Activated T-helper 2 cell treated with anti-CD3 and anti-CD28 coated beads, Interferon-gamma antibody, Interleukin-2, Interleukin-4, amounts not matched to agents 10 μg/mL and 5 μg/mL and 100 μg/mL, durations not matched to agents 14 hours and 24 hours and 36 hours (primary cell): ENCODE measurements at regions not wholly inside any gene's neighbourhood (a gene's known extent, or its start where the extent isn't known, plus 50 kb on each side); places are given as distances from the start of the nearest gene placed in this dataset.

Experiments
- DNase-seq: peaks from one replicate; pipeline ENCODE4 v3.0.0; 2021; ENCODE audit warnings: low spot score
- H3K27ac Mint-ChIP-seq: one replicate; pipeline ENCODE4 v1.8.0; 2021; ENCODE audit warnings: mixed read lengths
- H3K27me3 Mint-ChIP-seq: one replicate; pipeline ENCODE4 v1.8.0; 2021; ENCODE audit warnings: low read depth, mixed read lengths
- H3K36me3 Mint-ChIP-seq: one replicate; pipeline ENCODE4 v1.8.0; 2021; ENCODE audit warnings: low read depth, mixed read lengths
- H3K4me1 Mint-ChIP-seq: one replicate; pipeline ENCODE4 v1.8.0; 2021; ENCODE audit warnings: low read depth, mixed read lengths
- H3K4me3 Mint-ChIP-seq: one replicate; pipeline ENCODE4 v1.8.0; 2021; ENCODE audit warnings: low read depth, mild to moderate bottlenecking, moderate library complexity, mixed read lengths
- H3K9me3 Mint-ChIP-seq: one replicate; pipeline ENCODE4 v1.8.0; 2021; ENCODE audit warnings: mixed read lengths
- intact Hi-C: fragments of 100-400 bp; cut with micrococcal nuclease; formaldehyde crosslinking; loops from one replicate; pipeline ENCODE4 v1.15.1; 2023

DNA sequence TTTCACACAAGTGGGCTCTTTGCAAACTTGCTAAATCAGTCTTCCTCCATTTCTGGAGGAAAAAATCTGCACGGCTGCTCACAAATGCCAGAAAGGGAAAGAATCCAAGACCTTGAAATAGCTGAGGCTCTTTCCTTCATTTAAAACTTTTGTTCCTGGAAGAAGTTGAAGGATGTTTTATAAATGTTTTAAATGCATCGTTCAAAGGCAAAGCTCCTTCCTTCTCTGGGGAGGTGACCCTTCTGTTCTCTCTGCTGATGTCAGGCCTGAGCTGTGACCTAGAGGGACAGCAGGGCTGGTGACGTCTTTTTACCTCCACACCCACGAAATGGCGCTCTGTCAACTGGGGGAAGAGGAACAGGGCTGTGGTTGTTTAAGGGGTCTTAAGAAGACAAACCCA lies 376.4 kb upstream of the ZNF507 start:
- no peaks in the 10 kb centered on the region for H3K4me1 Mint-ChIP-seq
- intact Hi-C loops: no loop called here

DNA sequence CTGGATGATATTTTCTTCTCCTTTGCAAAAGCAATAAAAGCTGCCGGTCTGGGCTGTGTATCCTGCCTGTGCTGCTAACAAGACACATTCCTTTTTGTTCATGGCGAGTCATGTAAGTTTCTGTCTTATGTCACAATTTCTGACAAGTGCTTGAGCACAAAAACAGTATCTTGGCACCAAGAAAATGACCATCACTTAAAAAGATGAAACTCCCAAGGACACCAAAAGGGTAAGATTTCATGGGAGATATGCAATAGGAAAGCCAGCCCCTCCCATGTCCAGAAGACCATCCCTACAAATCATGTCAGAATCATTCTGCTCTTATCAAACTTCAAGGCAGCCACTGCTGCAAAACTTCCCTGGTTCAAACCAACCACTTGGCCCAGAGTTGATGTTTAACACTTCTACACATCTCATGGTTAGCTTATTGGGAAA lies 375.4 kb upstream of the ZNF507 start:
- no peaks in the 10 kb centered on the region for H3K4me1 Mint-ChIP-seq
- no peaks in the 10 kb centered on the region for H3K36me3 Mint-ChIP-seq
- peaks cover 2% of the 10 kb centered on the region for H3K9me3 Mint-ChIP-seq
- no peak overlapping the region for H3K4me3 Mint-ChIP-seq
- H3K27me3 Mint-ChIP-seq: no peaks in the 10 kb centered on the region
- intact Hi-C loops: no loop called here
- no peak for DNase-seq
- H3K27ac Mint-ChIP-seq: no peak overlapping the region

More for the DNA sequence above, 376.4 kb upstream of the ZNF507 start:
- H3K27me3 Mint-ChIP-seq: no peaks in the 10 kb centered on the region
- no peak overlapping the region for H3K27ac Mint-ChIP-seq
- no peaks in the 10 kb centered on the region for H3K36me3 Mint-ChIP-seq
- DNase-seq: no peak
- no peaks in the 10 kb centered on the region for H3K9me3 Mint-ChIP-seq
- H3K4me3 Mint-ChIP-seq: no peak overlapping the region

DNA sequence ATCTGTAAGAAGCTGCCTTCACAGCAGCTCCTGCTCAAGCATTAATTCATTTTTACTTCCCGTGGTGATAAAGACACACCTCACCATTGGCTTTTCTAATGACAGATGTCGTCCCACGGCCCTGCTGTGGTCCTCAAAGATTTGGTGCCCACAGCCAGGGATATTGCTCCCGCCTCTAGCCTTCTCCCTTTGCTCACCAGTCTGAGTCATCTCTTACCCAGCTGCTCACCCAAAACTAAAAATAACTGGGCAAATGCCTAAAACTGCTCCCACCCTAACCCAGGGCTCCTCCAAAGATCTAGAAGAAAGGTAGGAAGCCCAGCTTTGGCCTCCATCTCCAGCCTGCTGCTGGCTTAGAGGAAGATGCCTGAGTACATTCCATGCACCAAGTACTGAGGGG lies 371.1 kb upstream of the ZNF507 start:
- intact Hi-C loops: no loop called here
- H3K27me3 Mint-ChIP-seq: no peaks in the 10 kb centered on the region
- no peak overlapping the region for H3K27ac Mint-ChIP-seq
- no peak overlapping the region for H3K4me3 Mint-ChIP-seq
- peaks cover 9% of the 10 kb centered on the region for H3K9me3 Mint-ChIP-seq
- H3K36me3 Mint-ChIP-seq: no peaks in the 10 kb centered on the region
- H3K4me1 Mint-ChIP-seq: no peaks in the 10 kb centered on the region
- DNase-seq: no peak

DNA sequence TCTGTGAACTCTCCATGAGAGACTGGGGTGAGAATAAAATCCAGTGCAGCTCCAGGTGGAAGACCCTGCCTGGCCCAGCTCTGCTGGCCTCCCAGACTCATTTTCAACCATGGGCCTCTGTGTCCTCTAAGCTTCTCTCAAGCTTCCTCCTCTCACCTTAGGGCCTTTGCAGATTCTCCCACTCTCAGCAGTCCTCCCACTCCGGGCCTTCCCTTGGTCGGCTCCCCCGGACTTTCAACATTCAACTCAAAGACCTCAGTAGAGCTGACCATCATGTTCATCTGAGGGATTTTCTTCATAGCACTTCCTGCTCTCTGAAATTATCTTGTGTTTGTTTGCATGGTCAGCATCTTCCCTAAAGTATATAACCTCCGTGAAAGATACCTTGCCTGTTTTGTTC lies 370.5 kb upstream of the ZNF507 start:
- Mint-ChIP-seq H3K4me3 (no peak overlapping the region), H3K27me3 (no peaks in the 10 kb centered on the region)

DNA sequence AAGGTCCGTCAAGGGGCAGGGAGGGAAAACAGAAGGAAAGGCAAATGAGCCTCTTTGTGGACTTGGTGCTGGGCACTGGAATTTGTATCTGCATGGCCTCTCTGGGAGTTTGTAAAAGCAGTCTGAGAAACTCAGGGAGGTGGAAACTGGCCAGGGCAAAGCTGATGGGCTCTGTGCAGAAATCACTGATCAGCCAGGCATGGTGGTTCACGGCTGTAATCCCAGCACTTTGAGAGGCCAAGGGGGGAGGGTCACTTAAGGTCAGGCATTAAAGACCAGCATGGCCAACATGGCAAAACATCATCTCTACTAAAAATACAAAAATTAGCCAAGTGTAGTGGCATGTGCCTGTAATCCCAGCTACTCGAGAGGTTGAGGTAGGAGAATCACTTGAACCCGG lies 369.9 kb upstream of the ZNF507 start:
- H3K9me3 Mint-ChIP-seq: peaks cover 9% of the 10 kb centered on the region
- DNase-seq: no peak
- no peak overlapping the region for H3K27ac Mint-ChIP-seq
- H3K27me3 Mint-ChIP-seq: no peaks in the 10 kb centered on the region
- intact Hi-C loops: no loop called here
- no peak overlapping the region for H3K4me3 Mint-ChIP-seq
- no peaks in the 10 kb centered on the region for H3K36me3 Mint-ChIP-seq
- no peaks in the 10 kb centered on the region for H3K4me1 Mint-ChIP-seq

More for the DNA sequence above, 370.5 kb upstream of the ZNF507 start:
- no peaks in the 10 kb centered on the region for H3K4me1 Mint-ChIP-seq
- DNase-seq: no peak
- H3K27ac Mint-ChIP-seq: no peak overlapping the region
- H3K36me3 Mint-ChIP-seq: no peaks in the 10 kb centered on the region
- intact Hi-C loops: no loop called here
- H3K9me3 Mint-ChIP-seq: peaks cover 9% of the 10 kb centered on the region

DNA sequence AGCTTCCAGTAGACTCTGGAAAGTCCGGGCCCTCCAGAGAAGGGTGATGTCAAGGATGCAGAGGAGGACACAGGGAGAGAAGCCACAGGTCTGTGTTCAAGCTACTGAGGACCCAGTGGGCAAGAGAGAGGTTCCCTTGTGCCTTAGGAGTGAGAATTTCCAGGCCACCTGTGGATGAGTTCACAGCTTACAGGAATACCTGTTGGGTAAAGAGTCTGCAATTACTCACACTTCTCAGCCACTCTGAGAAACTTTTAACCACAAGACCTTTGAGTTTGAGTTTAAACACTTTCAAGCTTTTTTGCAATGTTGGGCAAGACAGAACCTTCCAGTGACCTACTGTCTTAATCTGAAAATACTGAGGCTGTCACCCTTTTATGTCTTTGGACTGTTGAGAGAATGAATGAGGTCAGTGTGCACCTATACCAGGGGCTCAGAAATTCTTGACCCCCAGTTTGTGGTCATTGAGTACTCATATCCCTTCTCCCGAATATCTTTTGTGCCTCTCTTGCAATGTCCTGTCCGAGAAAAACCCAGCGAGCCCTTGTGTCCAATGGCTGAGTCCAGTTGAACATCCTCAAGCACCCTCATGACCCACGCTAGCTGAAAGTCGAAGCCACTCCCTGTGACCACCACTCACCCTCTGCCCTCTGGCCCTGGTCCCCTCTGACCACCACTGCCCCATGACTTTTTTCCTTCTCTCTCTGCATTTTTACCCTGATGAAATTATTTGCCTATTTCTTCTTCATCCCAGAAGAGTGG lies 368.5 kb upstream of the ZNF507 start:
- H3K27ac Mint-ChIP-seq: no peak overlapping the region
- intact Hi-C loops: no loop called here
- no peaks in the 10 kb centered on the region for H3K4me1 Mint-ChIP-seq
- H3K36me3 Mint-ChIP-seq: no peaks in the 10 kb centered on the region
- H3K9me3 Mint-ChIP-seq: peaks cover 9% of the 10 kb centered on the region
- DNase-seq: no peak
- H3K27me3 Mint-ChIP-seq: no peaks in the 10 kb centered on the region
- no peak overlapping the region for H3K4me3 Mint-ChIP-seq

DNA sequence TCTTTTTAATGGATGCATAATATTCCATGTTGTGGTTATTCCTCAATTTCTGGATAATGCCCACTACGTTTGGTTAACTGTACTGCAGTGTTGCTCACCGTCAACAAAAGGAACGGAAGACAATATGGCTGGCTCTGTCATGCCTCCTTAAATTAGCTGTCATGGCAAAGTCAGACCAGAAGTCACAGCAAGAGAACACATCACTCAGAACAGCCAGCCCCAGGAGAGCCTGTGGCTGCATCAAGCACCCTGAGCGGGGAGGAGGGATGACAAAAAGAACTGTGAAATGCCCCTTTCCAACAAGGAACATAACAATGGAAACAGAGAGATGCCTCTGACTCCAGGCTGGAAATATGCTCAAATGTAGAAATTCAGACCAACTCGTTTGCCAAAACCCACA lies 366.0 kb upstream of the ZNF507 start:
- Mint-ChIP-seq H3K4me3 (no peak overlapping the region), H3K9me3 (peaks cover 9% of the 10 kb centered on the region), H3K27me3 (no peaks in the 10 kb centered on the region), H3K27ac (no peak overlapping the region), H3K36me3 (no peaks in the 10 kb centered on the region), H3K4me1 (no peaks in the 10 kb centered on the region)
- intact Hi-C loops: no loop called here
- DNase-seq: no peak

DNA sequence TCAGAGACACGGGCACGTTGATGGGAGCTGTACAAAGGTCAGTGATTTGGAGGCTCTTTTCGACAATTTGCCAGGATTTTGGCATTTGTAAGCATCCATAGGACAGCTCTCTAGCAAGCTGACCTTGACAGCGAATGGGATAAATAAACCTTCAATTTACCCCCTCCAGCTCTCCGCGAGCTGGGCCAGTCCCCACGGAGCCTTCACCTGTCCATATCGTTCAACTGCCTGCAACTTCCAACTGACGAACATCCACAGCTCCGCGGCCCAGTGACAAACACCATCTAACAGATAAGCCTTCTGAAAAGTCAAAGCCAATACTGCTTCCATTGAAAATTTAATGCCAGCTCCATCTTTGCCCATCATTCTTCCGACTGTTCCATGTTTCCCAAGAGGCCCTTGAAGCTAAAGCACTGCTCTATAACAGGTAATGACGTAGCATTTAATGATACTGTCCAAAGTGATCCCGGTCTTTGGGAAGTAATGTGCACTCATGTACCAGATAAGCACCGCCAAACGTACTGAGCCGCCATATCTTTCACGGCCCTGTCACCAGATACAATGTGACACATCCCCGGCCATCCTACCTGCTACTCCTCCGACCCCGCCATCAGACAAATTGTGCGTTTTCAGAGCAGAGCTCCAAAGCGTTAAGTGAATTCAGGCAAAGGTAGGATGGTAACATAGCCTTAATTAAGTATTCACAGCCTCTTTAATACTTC lies 365.3 kb upstream of the ZNF507 start:
- H3K27me3 Mint-ChIP-seq: no peaks in the 10 kb centered on the region
- H3K27ac Mint-ChIP-seq: no peak overlapping the region
- H3K36me3 Mint-ChIP-seq: no peaks in the 10 kb centered on the region
- no peak overlapping the region for H3K4me3 Mint-ChIP-seq
- no peak for DNase-seq
- no peaks in the 10 kb centered on the region for H3K4me1 Mint-ChIP-seq
- intact Hi-C loops: no loop called here
- peaks cover 11% of the 10 kb centered on the region for H3K9me3 Mint-ChIP-seq

DNA sequence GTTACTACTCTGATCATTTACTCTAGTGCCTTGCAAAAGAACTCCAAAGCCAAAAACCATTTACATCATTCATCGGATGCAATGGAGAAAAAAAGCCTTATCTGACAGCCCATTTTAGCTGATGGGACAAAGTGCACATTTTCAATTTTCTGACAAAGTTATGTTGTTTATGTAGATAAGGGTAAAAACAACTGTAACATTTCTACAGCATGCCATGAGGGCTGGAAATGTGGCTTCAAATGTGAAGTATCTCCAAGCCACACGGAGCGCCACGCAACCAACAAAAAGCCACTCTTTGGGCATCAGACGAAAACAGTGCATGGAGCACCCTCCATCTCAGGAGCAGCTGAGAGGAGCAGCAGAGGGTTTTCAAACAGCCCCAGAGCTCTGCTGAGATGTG lies 364.6 kb upstream of the ZNF507 start:
- no peak overlapping the region for H3K4me3 Mint-ChIP-seq
- H3K27ac Mint-ChIP-seq: no peak overlapping the region
- no peaks in the 10 kb centered on the region for H3K36me3 Mint-ChIP-seq
- peaks cover 11% of the 10 kb centered on the region for H3K9me3 Mint-ChIP-seq
- DNase-seq: no peak
- H3K4me1 Mint-ChIP-seq: no peaks in the 10 kb centered on the region
- intact Hi-C loops: no loop called here
- H3K27me3 Mint-ChIP-seq: no peaks in the 10 kb centered on the region

DNA sequence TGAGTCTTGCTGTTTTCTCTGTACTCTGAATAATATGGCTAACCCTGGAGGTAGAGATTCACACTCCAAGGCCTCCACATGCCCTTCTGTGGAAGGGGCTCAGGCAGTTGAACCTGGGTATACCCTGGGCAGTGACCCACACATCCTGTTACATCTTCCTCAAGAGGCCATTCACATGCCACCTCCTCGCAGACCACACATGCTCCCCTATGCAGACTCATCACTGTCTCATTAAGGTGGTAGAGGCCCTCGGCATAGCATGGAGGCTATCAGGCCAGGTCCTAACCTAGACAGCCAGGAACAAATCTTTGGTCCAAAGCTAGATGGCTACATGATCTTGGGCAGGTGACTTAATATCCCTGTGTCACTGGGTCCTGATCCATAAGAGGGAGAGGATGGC lies 363.9 kb upstream of the ZNF507 start:
- intact Hi-C loops: no loop called here

DNA sequence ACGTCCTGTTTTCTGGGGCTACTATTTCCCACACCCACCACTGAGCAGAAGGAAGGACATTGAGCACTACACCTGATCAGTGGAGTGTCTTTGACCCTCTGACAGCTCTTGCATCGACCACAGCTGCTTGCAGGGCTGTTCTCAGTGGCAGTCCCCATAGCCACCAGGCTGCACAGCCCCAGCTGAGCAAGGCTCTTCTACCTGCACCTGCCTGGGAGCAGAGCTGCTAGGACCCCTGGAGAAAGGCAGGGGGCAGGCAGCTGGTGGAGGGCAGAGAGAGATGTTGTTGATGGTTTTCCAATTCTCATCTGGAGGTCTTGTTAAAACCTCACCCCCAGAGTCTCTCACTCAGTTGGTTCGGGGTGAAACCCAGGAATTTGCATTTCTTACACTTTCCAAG lies 361.8 kb upstream of the ZNF507 start:
- Mint-ChIP-seq H3K4me1 (no peaks in the 10 kb centered on the region), H3K36me3 (no peaks in the 10 kb centered on the region), H3K27ac (no peak overlapping the region), H3K4me3 (no peak overlapping the region), H3K27me3 (no peaks in the 10 kb centered on the region), H3K9me3 (peaks cover 15% of the 10 kb centered on the region)
- no peak for DNase-seq
- intact Hi-C loops: no loop called here

More for the DNA sequence above, 363.9 kb upstream of the ZNF507 start:
- Mint-ChIP-seq H3K4me1 (no peaks in the 10 kb centered on the region), H3K27ac (no peak overlapping the region), H3K27me3 (no peaks in the 10 kb centered on the region), H3K9me3 (peaks cover 11% of the 10 kb centered on the region), H3K36me3 (no peaks in the 10 kb centered on the region), H3K4me3 (no peak overlapping the region)
- DNase-seq: no peak

DNA sequence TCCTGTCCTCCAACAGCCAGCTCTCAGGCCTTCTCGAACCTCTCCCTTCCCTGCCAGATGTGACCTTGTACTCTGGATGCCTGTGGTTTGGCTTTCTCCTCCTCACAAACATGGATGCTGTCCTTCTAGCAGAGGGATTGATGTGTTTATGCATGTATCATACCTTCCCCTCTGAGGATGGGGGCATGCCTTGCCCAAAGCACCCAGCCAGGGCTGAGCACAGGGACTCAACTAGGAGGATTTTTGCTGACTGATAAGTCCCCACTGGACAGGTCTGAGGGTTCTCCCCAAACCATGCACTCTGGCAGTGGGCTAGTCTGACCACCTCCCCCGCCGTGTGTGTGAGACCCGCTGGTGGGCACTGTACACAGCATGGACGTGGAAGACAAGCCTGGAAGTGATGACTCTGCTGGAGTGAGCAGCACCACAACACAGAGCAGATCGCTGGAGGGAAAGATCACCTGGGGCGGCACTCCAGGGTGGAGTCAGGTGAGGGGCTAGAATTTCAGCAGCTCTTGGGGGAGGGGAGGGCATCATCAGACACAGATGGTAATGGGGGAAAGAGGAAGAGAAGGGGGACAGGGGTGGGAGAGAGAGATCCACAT lies 360.3 kb upstream of the ZNF507 start:
- H3K4me1 Mint-ChIP-seq: no peaks in the 10 kb centered on the region
- no peak overlapping the region for H3K27ac Mint-ChIP-seq
- peaks cover 11% of the 10 kb centered on the region for H3K9me3 Mint-ChIP-seq
- H3K36me3 Mint-ChIP-seq: no peaks in the 10 kb centered on the region
- DNase-seq: no peak
- intact Hi-C loops: no loop called here
- H3K4me3 Mint-ChIP-seq: no peak overlapping the region
- H3K27me3 Mint-ChIP-seq: no peaks in the 10 kb centered on the region

DNA sequence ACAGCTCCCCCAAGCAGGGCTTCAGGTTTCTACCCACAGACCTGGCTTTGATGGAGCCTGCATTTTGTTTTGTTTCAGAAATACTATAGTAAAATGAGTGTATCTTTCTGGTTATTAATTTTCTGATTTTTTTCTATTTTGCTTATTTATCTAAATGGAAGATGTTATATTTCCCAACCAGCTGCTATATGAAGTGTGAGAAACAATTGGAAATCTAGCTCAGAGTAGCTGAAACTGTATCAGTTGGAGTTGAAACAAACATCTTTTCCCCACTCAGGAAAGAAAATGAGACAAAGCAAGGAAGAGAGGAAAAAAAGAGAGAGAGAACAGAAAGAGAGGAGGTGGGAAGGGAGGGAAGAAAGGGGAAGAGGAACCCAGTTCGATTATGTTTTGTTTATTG lies 358.5 kb upstream of the ZNF507 start:
- H3K27me3 Mint-ChIP-seq: no peaks in the 10 kb centered on the region
- H3K9me3 Mint-ChIP-seq: peaks cover 11% of the 10 kb centered on the region
- no peaks in the 10 kb centered on the region for H3K4me1 Mint-ChIP-seq
- no peak overlapping the region for H3K4me3 Mint-ChIP-seq
- no peak for DNase-seq
- H3K36me3 Mint-ChIP-seq: no peaks in the 10 kb centered on the region
- intact Hi-C loops: no loop called here
- no peak overlapping the region for H3K27ac Mint-ChIP-seq
